Uterus (tissue), 2 donors: ENCODE measurements at regions not wholly inside any gene's neighbourhood (a gene's known extent, or its start where the extent isn't known, plus 50 kb on each side); places are given as distances from the start of the nearest gene placed in this dataset.

ENCODE experiments used
- POLR2A ChIP-seq, 2 donors: fragments of 450-650 bp; IDR thresholded peaks; one replicate each; pipeline ENCODE4 v1.6.1; 2016; ENCODE audit warnings: antibody characterized with exemption in 2 of 2, mild to moderate bottlenecking in 1 of 2, moderate library complexity in 1 of 2
- TF ChIP-seq, protein P1 (sequence below), 4 experiments: fragments of 200-600 bp in 2 of 4; fragments of 450-650 bp in 2 of 4; sonication (generic) in 2 of 4; IDR thresholded peaks; one replicate each; pipeline ENCODE4 v1.5.1; 2016 to 2019; ENCODE audit warnings: antibody characterized with exemption in 4 of 4, mild to moderate bottlenecking in 2 of 4, moderate library complexity in 1 of 4

DNA sequence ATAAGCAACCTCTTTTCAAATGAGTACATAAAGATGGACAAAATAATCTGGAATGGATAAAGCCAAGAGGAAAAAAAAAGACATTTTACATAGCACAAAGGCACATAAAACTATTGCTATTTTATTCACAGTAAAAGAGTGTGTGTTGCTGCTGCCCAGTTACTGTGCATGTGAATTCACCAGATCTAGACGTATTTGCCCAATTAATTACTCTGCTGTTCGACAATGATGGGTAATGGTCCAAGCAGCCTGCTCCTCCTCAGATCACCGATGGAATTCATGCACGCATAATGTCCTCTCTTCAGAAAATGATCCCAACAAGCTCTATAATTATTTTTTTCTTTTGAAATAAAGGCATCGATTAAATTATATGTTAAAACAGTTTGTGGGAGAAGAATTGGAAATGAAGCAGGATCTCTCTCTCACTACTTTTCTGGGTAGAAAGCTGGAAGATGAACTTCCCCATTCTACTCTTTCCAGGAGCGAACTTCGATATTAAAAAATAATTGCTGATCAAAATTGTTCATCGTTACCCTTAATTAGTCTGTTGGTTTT lies 357.4 kb upstream of the CCNH start:
- TF ChIP-seq POLR2A (IDR thresholded peaks at IDR 0.05), result no peak
- TF ChIP-seq, protein P1, sequence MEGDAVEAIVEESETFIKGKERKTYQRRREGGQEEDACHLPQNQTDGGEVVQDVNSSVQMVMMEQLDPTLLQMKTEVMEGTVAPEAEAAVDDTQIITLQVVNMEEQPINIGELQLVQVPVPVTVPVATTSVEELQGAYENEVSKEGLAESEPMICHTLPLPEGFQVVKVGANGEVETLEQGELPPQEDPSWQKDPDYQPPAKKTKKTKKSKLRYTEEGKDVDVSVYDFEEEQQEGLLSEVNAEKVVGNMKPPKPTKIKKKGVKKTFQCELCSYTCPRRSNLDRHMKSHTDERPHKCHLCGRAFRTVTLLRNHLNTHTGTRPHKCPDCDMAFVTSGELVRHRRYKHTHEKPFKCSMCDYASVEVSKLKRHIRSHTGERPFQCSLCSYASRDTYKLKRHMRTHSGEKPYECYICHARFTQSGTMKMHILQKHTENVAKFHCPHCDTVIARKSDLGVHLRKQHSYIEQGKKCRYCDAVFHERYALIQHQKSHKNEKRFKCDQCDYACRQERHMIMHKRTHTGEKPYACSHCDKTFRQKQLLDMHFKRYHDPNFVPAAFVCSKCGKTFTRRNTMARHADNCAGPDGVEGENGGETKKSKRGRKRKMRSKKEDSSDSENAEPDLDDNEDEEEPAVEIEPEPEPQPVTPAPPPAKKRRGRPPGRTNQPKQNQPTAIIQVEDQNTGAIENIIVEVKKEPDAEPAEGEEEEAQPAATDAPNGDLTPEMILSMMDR (IDR thresholded peaks at IDR 0.05), result no peak
